NCI-H1105 treated with DMSO at 0.1 percent for 48 hours (cell line): ENCODE measurements at regions not wholly inside any gene's neighbourhood (a gene's known extent, or its start where the extent isn't known, plus 50 kb on each side); places are given as distances from the start of the nearest gene placed in this dataset.

Experiments
- DNase-seq: peaks from one replicate; lab custom pipeline; 2025; lab: John Stamatoyannopoulos, UW

DNA sequence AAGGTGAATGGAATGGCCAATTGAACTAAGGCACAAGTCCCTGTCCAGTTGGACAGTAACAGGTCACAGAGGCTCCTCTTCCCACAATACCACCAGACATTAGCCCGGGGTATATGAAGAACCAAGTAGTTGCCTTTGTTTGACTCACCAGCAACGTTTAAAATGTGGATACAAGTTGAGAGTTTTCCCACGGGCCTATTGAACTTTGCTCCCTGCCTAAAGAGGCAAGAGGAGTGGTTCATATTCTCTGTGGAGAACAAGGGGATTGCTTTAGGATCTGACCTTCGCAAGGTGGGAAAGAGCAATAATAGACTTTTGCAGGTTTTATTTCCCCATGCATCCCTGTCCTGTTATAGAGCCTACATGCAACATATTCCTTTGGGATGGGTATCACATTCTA, 177.2 kb downstream of the POU4F1 start:
- DNase-seq, result no peak

DNA sequence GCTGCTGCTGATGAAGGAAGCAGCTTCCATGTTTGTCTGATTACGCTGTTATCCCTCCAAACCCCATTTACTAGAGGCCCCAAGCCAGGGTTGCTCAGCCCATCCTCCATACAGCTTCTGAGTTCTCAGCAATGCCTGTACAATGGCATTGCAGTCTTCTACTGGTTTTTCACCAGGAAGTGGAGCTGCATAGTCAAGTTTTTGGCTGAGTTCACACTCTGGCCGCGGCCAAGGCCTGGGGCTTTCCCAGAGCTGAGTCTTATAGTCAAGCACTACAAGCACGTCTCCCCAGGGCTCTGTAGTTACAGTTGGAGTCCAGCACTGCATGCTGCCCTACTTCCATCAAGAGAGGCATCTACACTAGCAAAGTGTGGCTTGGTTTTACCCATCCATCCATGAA, 182.5 kb downstream of the POU4F1 start:
- no peak for DNase-seq

GRCh38 chr13:78413887-78414553, 189.3 kb downstream of the POU4F1 start:
- DNase-seq, result no peak

DNA sequence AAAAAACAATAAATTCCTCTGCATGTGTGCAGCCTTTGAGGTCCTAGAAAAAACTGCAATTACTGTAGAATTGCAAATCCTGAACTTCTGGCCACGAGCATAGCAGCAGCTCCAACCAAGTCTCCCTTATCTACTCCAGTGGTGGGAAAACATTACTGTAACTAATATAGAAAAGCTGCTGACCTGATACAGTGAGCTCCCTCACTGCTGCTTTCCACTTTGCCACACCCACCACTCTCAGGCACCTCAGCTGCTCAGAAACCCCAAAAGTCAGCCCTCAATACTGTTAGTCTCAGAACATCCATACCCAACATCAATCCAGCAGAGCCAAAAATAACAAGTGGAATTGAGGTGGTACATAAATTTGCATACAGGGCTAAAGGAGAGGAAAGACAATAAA, 192.5 kb downstream of the POU4F1 start:
- no peak for DNase-seq

- DNase-seq, result no peak
Observed at GRCh38 chr13:78410164-78410563, 193.2 kb downstream of the POU4F1 start.

DNA sequence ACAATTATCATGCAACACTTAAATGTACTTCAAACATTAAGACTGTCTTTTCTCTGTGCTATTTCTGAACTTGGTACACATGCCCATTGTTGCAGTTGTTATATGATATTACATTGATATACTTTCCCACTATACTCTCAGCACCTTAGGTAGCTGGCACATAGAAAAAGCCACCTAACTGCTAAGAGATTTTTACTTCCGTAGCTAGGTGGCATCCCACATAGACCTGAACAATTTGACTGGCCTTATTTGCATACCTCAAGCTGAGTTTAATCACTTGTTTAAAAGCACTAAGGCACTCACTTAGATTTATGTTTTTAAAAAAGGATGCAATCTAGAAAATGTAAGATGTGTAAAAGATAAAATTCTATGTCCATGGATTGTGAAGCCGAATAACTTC, 194.2 kb downstream of the POU4F1 start:
- DNase-seq, result no peak

DNA sequence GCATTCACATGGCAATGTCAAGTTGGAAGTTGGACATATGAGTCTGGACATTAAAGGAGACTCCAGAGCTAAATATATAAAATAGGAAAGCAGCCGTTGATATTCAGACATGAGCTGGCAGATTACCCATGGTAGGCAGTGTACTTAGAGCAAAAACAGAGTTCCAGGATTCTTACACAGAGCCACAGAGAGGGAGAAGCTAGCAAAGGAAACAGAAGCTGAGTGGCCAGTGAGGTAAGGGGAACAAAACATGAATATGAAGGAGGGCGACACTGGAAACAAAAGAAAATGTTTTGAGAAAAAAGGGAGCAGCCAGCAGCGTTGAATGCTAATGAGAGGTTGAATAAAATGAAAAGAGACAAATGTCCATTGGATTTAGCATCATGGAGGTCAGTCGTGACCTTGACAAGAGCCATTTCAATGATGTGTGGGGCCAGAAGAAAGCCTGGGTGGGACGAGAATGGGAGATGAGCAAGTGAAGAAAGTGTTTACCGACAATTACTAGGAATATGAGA, 198.4 kb downstream of the POU4F1 start:
- no peak for DNase-seq

- DNase-seq, result peak; percentile 44
Observed at GRCh38 chr13:78402708-78403400, 200.5 kb downstream of the POU4F1 start.

DNA sequence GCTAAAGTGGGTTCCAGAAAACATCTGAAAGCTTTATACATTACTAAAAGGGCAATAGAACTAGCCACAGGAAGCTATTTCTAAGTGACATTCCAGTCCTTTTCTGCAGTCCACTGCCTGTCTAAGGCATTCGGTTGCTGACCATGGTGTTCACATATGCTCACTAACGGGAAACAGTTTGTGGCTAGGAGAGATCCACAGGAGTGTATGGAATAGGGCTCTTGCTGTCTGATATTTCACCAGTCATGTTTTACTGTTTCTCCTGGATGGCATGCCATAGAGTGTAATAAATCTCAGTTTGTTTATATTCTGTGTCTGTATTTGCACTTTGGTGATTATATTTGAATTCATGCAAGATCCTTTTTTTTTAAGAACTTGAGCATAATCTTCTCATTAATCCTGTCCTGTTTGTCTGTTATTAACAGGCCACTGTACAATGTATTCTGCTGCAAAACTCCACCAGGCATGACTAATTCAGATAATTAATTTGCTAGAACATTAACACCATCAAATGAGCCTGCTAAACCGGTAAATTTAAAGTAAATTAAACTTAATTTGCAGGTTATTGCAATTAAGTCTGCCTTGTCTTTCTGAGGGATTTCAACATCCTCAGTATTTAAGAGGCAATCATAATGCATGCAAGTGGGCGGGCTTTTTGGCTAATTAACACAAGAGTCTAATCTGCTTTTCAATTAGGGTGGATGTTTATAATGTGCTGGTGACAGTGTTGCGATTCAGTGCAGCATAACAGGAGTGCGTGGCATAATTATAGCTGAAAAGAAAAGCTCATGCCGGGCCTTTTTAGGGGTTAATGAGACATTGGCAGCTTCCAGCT, 201.3 kb downstream of the POU4F1 start:
- DNase-seq, result peak; percentile 75

DNA sequence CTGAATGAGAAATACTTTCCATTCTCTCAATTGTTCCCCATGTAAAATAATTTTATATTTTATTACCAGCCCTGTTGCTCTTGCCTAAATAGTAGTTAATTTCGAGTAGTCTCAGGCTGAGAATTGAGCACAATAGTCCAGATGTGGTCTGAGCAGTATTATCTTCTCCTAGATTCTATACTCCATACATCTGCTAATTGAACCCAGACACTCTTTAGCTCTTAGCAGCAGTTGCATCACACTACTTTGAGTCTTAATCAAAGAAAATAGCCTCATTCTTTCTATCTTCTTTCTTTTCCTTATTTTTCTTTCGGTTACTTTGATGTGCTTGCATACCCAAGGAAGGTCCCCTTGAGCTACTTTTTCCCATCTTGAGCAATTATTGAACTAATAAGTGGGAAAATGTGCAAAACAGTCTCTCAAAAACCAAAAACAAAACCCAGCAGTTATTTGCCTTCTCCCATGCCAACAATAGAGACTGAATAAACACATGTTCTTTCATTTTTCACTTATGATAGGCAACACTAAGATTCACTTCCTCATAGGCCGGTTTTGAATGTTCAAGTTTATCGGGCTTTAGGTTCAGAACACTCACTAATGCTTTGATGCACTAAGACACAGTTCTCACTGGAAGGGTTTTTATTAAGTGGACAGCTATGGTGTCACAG, 204.5 kb downstream of the POU4F1 start:
- no peak for DNase-seq

GRCh38 chr13:78393286-78394142, 209.8 kb downstream of the POU4F1 start:
- no peak for DNase-seq

DNA sequence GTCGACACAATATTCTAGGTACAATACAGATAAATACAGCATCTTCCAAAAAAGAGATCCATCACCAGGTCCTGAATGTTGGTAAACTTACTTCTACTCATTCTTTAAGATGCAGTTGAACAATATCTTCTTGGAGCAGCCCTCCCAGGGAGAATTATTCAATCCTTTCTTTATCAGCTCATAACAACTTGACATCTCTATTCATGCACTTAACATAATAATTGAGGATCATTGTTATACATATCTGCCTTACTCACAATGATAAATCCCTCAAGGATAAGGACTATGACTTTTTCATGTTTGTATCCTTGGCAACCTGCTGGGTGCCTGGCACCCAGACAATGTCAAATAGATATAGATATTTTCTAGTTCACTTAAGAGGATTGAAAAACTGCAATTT, 219.5 kb downstream of the POU4F1 start:
- DNase-seq, result no peak

DNA sequence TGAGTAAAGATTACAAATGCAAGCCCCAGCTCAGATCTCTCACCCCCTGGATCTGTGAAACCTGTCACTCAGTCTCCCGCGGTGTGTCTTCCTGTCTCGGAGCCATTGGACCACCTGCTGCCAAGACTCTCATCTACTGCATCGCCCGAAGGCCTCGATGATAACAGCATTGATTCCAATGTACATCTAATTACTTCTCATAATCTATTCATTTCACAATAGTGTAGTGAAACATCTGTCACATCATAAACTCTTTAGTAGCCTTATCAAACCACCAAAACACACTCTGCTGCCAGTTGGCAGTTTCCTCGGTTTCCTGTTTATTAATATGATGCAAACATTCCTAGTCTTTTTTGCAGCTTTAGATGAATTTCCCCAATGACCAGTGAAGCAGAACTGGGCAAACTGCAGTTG, 220.3 kb downstream of the POU4F1 start:
- no peak for DNase-seq

- DNase-seq, result no peak
Observed at GRCh38 chr13:78382491-78382890, 220.9 kb downstream of the POU4F1 start.

DNA sequence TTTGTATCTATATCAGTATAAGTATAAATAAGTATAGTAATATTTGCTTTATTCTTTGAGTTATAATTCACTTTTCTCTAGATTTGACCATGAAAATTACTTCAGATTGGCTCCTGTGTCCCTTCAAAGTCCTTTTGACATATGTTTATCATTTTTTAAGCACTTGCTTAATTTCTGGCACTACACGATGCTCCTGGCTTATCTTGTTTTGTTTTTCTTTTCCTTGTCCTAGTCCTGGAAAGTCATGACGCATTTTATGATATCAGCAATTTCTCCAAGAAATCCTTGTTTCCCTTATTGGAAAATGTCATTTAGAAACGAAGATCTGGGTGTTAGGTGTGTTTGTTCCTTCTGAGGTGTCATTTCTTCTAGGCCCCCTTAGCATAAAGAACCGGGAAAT, 226.5 kb downstream of the POU4F1 start:
- DNase-seq, result no peak

- no peak for DNase-seq
Observed at GRCh38 chr13:78376033-78376432, 227.3 kb downstream of the POU4F1 start.

GRCh38 chr13:78372581-78372980, 230.8 kb downstream of the POU4F1 start:
- no peak for DNase-seq

DNA sequence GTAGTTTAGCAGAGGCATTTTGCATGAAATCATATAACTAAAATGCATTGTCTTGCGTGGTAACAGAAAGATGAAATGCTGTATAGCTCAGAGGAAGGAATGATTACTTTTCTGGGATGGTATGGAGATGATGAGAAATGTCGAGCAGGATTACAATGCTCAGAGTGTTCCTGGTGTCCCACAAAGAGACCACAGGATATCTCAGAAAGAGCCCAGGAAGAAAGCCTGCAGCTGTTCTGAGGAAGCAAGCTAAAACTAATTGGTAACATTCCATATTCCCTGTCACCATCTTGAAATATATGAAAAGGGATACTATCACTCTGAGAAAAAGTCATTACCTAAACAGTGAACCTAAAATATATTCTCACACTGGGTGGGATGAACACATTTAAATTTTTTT, 233.1 kb downstream of the POU4F1 start:
- DNase-seq, result no peak

GRCh38 chr13:78364711-78365110, 238.6 kb downstream of the POU4F1 start:
- no peak for DNase-seq

DNA sequence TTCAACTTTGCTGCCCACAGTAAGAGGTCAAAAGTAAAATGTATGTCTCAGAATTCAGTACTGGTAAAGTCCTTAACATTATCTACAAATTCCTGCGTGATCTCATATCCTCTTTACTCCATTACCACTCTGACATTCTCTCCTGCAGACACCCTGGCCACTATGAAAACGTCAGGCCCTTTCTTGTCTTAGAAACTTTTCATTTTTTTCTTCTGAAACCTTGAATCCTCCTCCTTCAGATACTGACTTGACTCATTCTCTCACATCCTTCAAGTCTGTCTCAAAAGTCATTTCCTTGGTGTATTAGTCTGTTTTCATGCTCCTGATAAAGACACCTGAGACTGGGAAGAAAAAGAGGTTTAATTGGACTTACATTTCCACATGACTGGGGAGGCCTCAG, 262.3 kb downstream of the POU4F1 start:
- DNase-seq, result no peak

DNA sequence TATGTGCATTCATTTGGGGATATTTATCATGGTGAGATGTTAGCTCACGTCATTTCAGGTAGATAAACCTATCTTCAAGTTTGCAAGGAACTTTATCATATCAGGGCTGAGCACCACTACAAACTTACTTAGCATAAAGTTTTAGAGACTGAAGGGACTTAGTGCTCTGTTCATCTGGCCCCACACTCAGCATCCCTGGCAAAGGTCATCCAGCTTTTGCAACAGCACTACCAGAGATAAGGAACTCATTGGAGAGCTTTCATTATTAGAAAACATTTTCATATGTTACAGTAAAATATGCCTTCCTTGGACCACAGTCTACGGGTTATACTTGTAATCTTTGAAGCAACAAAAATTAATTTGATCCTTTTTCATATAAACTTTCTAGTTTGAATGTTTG, 263.4 kb downstream of the POU4F1 start:
- DNase-seq, result no peak
